HCT116 (cell line): ENCODE measurements at regions not wholly inside any gene's neighbourhood (a gene's known extent, or its start where the extent isn't known, plus 50 kb on each side); places are given as distances from the start of the nearest gene placed in this dataset.

ENCODE experiments used
- ATAC-seq: fragments of 200-7000 bp; cut with Tn5 transposase; 2 replicates; pipeline ENCODE4 v1.9.1; 2020; ENCODE audit warnings: mild to moderate bottlenecking, moderate library complexity
- BruUV-seq: library from RNA; stranded (reverse); fragments of 400-500 nt; replicated peaks from 2 replicates; lab custom pipeline; 2021; lab: Mats Ljungman, UMichigan
- CTCF ChIA-PET: fragments of 300-600 bp; sonication (Branson Sonifier 250); formaldehyde crosslinking; loops from one replicate; lab custom pipeline; 2021; ENCODE audit warnings: antibody characterized with exemption; lab: Charles Lee
- POLR2A ChIA-PET: fragments of 300-600, 350-600 bp; sonication (Branson Sonifier 250); formaldehyde crosslinking; loops from one replicate; lab custom pipeline; 2021; ENCODE audit warnings: antibody characterized with exemption; lab: Charles Lee
- RAD21 ChIA-PET, 2 experiments: fragments of 300-600 bp; sonication (Branson Sonifier 250); formaldehyde crosslinking; loops; one replicate each; lab custom pipeline; 2023; ENCODE audit warnings: low total read pairs in 2 of 2; ENCODE audit not compliant: uncharacterized antibody in 2 of 2, unreplicated experiment in 2 of 2, low non-redundant PET in 1 of 2; lab: Charles Lee
- DNase-seq: peaks from one replicate; pipeline ENCODE4 v3.0.0-alpha.2; 2010; ENCODE audit warnings: low read depth, low spot score
- H2AFZ ChIP-seq: fragments of 200-600 bp; shearing (Covaris generic), sonication (generic); 2 replicates; pipeline ENCODE4 v1.6.1; 2017; ENCODE audit warnings: low read depth, mixed run types, mixed read lengths, antibody characterized with exemption, low read length; ENCODE audit not compliant: poor library complexity, severe bottlenecking
- H3K27ac ChIP-seq: 2 replicates; pipeline ENCODE4 v1.5.1; 2012; ENCODE audit warnings: low read depth, low read length
- H3K27me3 ChIP-seq: fragments of 200-600 bp; sonication (generic); 2 replicates; pipeline ENCODE4 v1.6.1; 2016; ENCODE audit warnings: mixed run types, low read length, mixed read lengths; ENCODE audit not compliant: insufficient read depth
- H3K36me3 ChIP-seq, 2 experiments: fragments of 200-500 bp in 1 of 2; fragments of 200-600 bp in 1 of 2; sonication (Bioruptor generic) in 1 of 2; sonication (generic) in 1 of 2; 2 replicates each; pipeline versions ENCODE4 v1.5.1 to v1.6.1; 2014 to 2016; ENCODE audit warnings: low read length in 2 of 2, inconsistent platforms in 1 of 2, mixed read lengths in 1 of 2, mixed run types in 1 of 2; ENCODE audit not compliant: insufficient read depth in 2 of 2, control insufficient read depth in 1 of 2
- H3K4me1 ChIP-seq, 2 experiments: fragments of 200-600 bp in 1 of 2; sonication (generic) in 1 of 2; 2 replicates each; pipeline versions ENCODE4 v1.5.1 to v1.6.1; 2012 to 2017; ENCODE audit warnings: low read length in 2 of 2, inconsistent platforms in 1 of 2, mild to moderate bottlenecking in 1 of 2, mixed read lengths in 1 of 2, mixed run types in 1 of 2, moderate library complexity in 1 of 2; ENCODE audit not compliant: insufficient read depth in 2 of 2, control insufficient read depth in 1 of 2
- H3K4me2 ChIP-seq: fragments of 200-600 bp; sonication (generic); 2 replicates; pipeline ENCODE4 v1.6.1; 2017; ENCODE audit warnings: mixed run types, low read length, mixed read lengths
- H3K4me3 ChIP-seq, 2 experiments: fragments of 200-600 bp in 1 of 2; sonication (generic) in 1 of 2; replicated peaks in 1 of 2; 2 replicates each; pipeline ENCODE4 v1.5.1; 2011 to 2016; ENCODE audit warnings: low read length in 2 of 2, control low read depth in 1 of 2, low read depth in 1 of 2, mild to moderate bottlenecking in 1 of 2, mixed read lengths in 1 of 2, mixed run types in 1 of 2
- H3K79me2 ChIP-seq: fragments of 200-600 bp; sonication (generic); 2 replicates; pipeline ENCODE4 v1.6.1; 2017; ENCODE audit warnings: mild to moderate bottlenecking, mixed run types, low read length, moderate library complexity, mixed read lengths; ENCODE audit not compliant: insufficient read depth
- H3K9ac ChIP-seq: fragments of 200-600 bp; sonication (generic); 2 replicates; pipeline ENCODE4 v1.6.1; 2016; ENCODE audit warnings: low read length, mixed read lengths
- H3K9me2 ChIP-seq: fragments of 200-600 bp; sonication (generic), shearing (Covaris generic); 2 replicates; pipeline ENCODE4 v1.6.1; 2017; ENCODE audit warnings: mixed run types, mild to moderate bottlenecking, moderate library complexity; ENCODE audit not compliant: insufficient read depth
- H3K9me3 ChIP-seq, 2 experiments: fragments of 200-500 bp in 1 of 2; fragments of 200-600 bp in 1 of 2; sonication (Bioruptor generic) in 1 of 2; sonication (generic) in 1 of 2; 2 replicates each; pipeline ENCODE4 v1.6.1; 2014 to 2017; ENCODE audit warnings: low read length in 2 of 2, mixed read lengths in 2 of 2, inconsistent platforms in 1 of 2, low read depth in 1 of 2, mild to moderate bottlenecking in 1 of 2, mixed run types in 1 of 2, moderate library complexity in 1 of 2; ENCODE audit not compliant: control insufficient read depth in 1 of 2, insufficient read depth in 1 of 2
- H4K20me1 ChIP-seq: fragments of 200-600 bp; sonication (generic), shearing (Covaris generic); 2 replicates; pipeline ENCODE4 v1.6.1; 2017; ENCODE audit warnings: mixed run types, mild to moderate bottlenecking, moderate library complexity; ENCODE audit not compliant: insufficient read depth
- CBX3 ChIP-seq: IDR thresholded peaks from 2 replicates; pipeline ENCODE4 v1.6.1; 2012; ENCODE audit warnings: low read depth
- CEBPB ChIP-seq: IDR thresholded peaks from 2 replicates; pipeline ENCODE4 v1.6.1; 2012; ENCODE audit warnings: low read depth
- CTCF ChIP-seq, 3 experiments: fragments of 200-600 bp in 1 of 3; sonication (generic) in 1 of 3; IDR thresholded peaks in 2 of 3; conservative IDR thresholded peaks in 1 of 3; 2 replicates each; pipeline ENCODE4 v1.5.1; 2012 to 2017; ENCODE audit warnings: low read depth in 2 of 3, low read length in 2 of 3, antibody characterized with exemption in 1 of 3, borderline replicate concordance in 1 of 3, control low read depth in 1 of 3, mild to moderate bottlenecking in 1 of 3, mixed read lengths in 1 of 3, mixed run types in 1 of 3, moderate library complexity in 1 of 3; ENCODE audit not compliant: insufficient read depth in 1 of 3
- EGR1 ChIP-seq: IDR thresholded peaks from 2 replicates; pipeline ENCODE4 v1.6.1; 2012; ENCODE audit warnings: low read depth
- ELF1 ChIP-seq: IDR thresholded peaks from 2 replicates; pipeline ENCODE4 v1.6.1; 2012; ENCODE audit warnings: low read depth, borderline replicate concordance
- EZH2 ChIP-seq: fragments of 200-600 bp; sonication (generic); IDR thresholded peaks from 2 replicates; pipeline ENCODE4 v1.6.1; 2017; ENCODE audit warnings: antibody characterized with exemption, mixed run types
- EZH2phosphoT487 ChIP-seq: fragments of 200-600 bp; IDR thresholded peaks from 2 replicates; pipeline ENCODE4 v1.6.1; 2018; ENCODE audit warnings: antibody characterized with exemption, borderline replicate concordance
- FOSL1 ChIP-seq: IDR thresholded peaks from 2 replicates; pipeline ENCODE4 v1.6.1; 2012; ENCODE audit warnings: low read depth
- JUND ChIP-seq: IDR thresholded peaks from 2 replicates; pipeline ENCODE4 v1.6.1; 2012
- MAX ChIP-seq: IDR thresholded peaks from 2 replicates; pipeline ENCODE4 v1.6.1; 2012
- POLR2A ChIP-seq: IDR thresholded peaks from 2 replicates; pipeline ENCODE4 v1.7.0; 2011; ENCODE audit warnings: borderline replicate concordance; ENCODE audit not compliant: insufficient read depth, insufficient read length; ENCODE audit errors: extremely low read depth
- RAD21 ChIP-seq: IDR thresholded peaks from 2 replicates; pipeline ENCODE4 v1.6.1; 2012; ENCODE audit warnings: low read depth, mild to moderate bottlenecking
- REST ChIP-seq: IDR thresholded peaks from 2 replicates; pipeline ENCODE4 v1.6.1; 2012; ENCODE audit warnings: low read depth
- SP1 ChIP-seq: IDR thresholded peaks from 2 replicates; pipeline ENCODE4 v1.6.1; 2012; ENCODE audit warnings: low read depth
- SRF ChIP-seq: IDR thresholded peaks from 2 replicates; pipeline ENCODE4 v1.6.1; 2012; ENCODE audit warnings: low read depth
- TCF7L2 ChIP-seq: IDR thresholded peaks from 2 replicates; pipeline ENCODE4 v1.7.0; 2011; ENCODE audit warnings: borderline replicate concordance, inconsistent platforms; ENCODE audit not compliant: insufficient read depth, insufficient read length; ENCODE audit errors: extremely low read depth
- YY1 ChIP-seq: IDR thresholded peaks from 2 replicates; pipeline ENCODE4 v1.6.1; 2011; ENCODE audit warnings: low read length, low read depth, moderate library complexity, mild to moderate bottlenecking; ENCODE audit not compliant: insufficient replicate concordance; ENCODE audit errors: extremely low read depth
- ZBTB33 ChIP-seq: IDR thresholded peaks from 2 replicates; pipeline ENCODE4 v1.6.1; 2011; ENCODE audit warnings: mild to moderate bottlenecking, low read length, moderate library complexity; ENCODE audit not compliant: insufficient replicate concordance; ENCODE audit errors: extremely low read depth
- ZFX ChIP-seq: fragments of 450-650 bp; IDR thresholded peaks from 2 replicates; pipeline ENCODE4 v1.6.1; 2017
- ZNF274 ChIP-seq: fragments of 200-500 bp; sonication (Bioruptor generic); IDR thresholded peaks from 2 replicates; pipeline ENCODE4 v1.6.1; 2014; ENCODE audit warnings: mild to moderate bottlenecking, low read depth, low read length, inconsistent platforms
- intact Hi-C: fragments of 100-400 bp; cut with micrococcal nuclease; formaldehyde crosslinking; loops from 2 replicates; pipeline ENCODE4 v1.10.0; 2022

- Histone ChIP-seq H3K27me3 (no peaks in the 10 kb centered on the region), H3K9ac (no peak overlapping the region), H3K4me1 (no peaks in the 10 kb centered on the region), H3K4me3 (no peak overlapping the region), H2AFZ (no peak overlapping the region), H3K36me3 (no peaks in the 10 kb centered on the region), H3K9me3 (no peaks in the 10 kb centered on the region), H3K27ac (no peak overlapping the region), H3K9me2 (no peaks in the 10 kb centered on the region; the same call in 1 of the 2 replicates), H3K79me2 (no peaks in the 10 kb centered on the region), H4K20me1 (no peaks in the 10 kb centered on the region), H3K4me2 (no peak overlapping the region)
- RAD21 ChIA-PET = no interaction called here
- CTCF ChIA-PET = no interaction called here
- intact Hi-C loops = no loop called here
- POLR2A ChIA-PET = no interaction called here
- TF ChIP-seq CBX3 = no peak
- no peak for TF ChIP-seq TCF7L2
- TF ChIP-seq SP1 = no peak
- TF ChIP-seq RAD21 = no peak
- TF ChIP-seq JUND = no peak
- no peak for TF ChIP-seq SRF
- TF ChIP-seq CEBPB = no peak
- TF ChIP-seq ZBTB33 = no peak
- no peak for TF ChIP-seq YY1
- no peak for TF ChIP-seq EZH2
- no peak for TF ChIP-seq MAX
- TF ChIP-seq ZNF274 = no peak
- no peak for TF ChIP-seq REST
- no peak for TF ChIP-seq EZH2phosphoT487
- no peak for TF ChIP-seq CTCF (IDR thresholded peaks at IDR 0.05 in 2 of 3, conservative IDR thresholded peaks at IDR 0.05 in 1 of 3; ENCODE audit: borderline replicate concordance in 1 of 3, insufficient read depth in 1 of 3, low read depth in 2 of 3, low read length in 2 of 3)
- no peak for TF ChIP-seq ZFX
- no peak for TF ChIP-seq ELF1
- no peak for TF ChIP-seq POLR2A
- no peak for TF ChIP-seq EGR1
- no peak for TF ChIP-seq FOSL1
- no TSS peak for BruUV-seq
- no peak for DNase-seq
- ATAC-seq = no peak
Observed at GRCh38 chr3:106265704-106266103, 396.9 kb upstream of the CBLB start.
